Astrocyte (in vitro differentiated cells and primary cell): ENCODE measurements at regions not wholly inside any gene's neighbourhood (a gene's known extent, or its start where the extent isn't known, plus 50 kb on each side); places are given as distances from the start of the nearest gene placed in this dataset.

Experiments used
- EZH2 ChIP-seq: IDR thresholded peaks from 2 replicates; pipeline ENCODE4 v1.6.1; 2012; ENCODE audit warnings: mild to moderate bottlenecking, low read length, inconsistent platforms; ENCODE audit not compliant: insufficient read depth
- TF ChIP-seq, protein P1 (sequence below): IDR thresholded peaks from 2 replicates; pipeline ENCODE4 v1.5.1; 2011; ENCODE audit warnings: low read depth, mild to moderate bottlenecking, inconsistent platforms, low read length, moderate library complexity; ENCODE audit not compliant: insufficient read depth

DNA sequence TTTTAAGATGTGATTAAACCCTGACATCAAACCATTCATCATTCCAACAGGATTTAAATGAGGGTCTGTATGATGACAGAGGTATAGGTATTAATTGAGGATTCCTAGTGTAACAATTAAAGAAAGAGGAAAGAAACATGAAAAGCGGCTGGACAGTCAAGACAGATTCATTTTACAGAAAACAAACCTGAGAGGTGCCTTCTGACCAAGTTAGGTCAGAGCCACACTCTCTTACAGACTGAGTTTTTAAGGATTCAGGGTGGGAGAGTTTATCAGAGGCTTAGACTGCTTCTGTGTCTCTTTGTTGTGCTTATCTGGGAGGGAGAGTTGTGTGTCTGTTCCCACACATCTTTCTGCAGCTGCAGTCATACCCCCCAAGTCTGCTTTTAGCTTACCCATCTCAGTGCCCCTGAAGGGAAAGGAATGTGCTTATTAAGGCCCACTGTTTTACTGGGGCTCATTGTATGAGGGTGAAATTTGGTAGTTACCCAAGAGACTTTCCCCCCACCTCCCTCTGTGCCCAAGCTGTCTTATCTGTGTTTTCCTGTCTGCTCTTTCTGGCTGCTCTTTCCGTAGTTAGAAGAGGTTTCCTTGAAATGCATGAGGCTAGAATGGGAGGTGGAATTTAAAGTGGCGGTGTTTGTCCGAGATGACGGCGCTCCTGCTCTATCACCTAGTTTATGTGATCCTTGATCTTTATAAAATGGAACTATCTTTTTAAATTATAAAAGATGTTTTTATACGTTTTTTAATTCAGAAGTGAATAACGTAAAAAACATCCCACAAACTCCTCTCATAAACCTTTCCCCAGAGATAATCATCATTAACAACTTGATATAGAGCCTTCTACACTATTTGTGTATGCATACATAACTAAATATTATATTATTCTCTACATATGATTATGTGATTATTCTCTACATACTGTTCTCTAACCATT lies 96.0 kb upstream of the TNFSF4 start:
- TF ChIP-seq, protein P1, sequence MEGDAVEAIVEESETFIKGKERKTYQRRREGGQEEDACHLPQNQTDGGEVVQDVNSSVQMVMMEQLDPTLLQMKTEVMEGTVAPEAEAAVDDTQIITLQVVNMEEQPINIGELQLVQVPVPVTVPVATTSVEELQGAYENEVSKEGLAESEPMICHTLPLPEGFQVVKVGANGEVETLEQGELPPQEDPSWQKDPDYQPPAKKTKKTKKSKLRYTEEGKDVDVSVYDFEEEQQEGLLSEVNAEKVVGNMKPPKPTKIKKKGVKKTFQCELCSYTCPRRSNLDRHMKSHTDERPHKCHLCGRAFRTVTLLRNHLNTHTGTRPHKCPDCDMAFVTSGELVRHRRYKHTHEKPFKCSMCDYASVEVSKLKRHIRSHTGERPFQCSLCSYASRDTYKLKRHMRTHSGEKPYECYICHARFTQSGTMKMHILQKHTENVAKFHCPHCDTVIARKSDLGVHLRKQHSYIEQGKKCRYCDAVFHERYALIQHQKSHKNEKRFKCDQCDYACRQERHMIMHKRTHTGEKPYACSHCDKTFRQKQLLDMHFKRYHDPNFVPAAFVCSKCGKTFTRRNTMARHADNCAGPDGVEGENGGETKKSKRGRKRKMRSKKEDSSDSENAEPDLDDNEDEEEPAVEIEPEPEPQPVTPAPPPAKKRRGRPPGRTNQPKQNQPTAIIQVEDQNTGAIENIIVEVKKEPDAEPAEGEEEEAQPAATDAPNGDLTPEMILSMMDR = no peak
- TF ChIP-seq EZH2 = no peak
